Ovary (tissue), 7 donors: ENCODE measurements at regions not wholly inside any gene's neighbourhood (a gene's known extent, or its start where the extent isn't known, plus 50 kb on each side); places are given as distances from the start of the nearest gene placed in this dataset.
A peak's percentile ranks its signal among the peaks of the same experiment; 100 is the strongest.

Source experiments
- DNase-seq, 5 donors: peaks; one replicate each; pipeline ENCODE4 v3.0.0-alpha.2; 2019 to 2020
- H3K27ac ChIP-seq, 2 donors: fragments of 200-600 bp; one replicate each; pipeline versions ENCODE4 v1.5.1 to v1.8.0; 2019 to 2022
- H3K27me3 ChIP-seq: fragments of 200-600 bp; one replicate; pipeline ENCODE4 v1.8.0; 2022
- H3K36me3 ChIP-seq: fragments of 200-600 bp; sonication (generic); one replicate; pipeline ENCODE4 v1.5.1; 2019
- H3K4me1 ChIP-seq: one replicate; pipeline ENCODE4 v1.8.1; 2013; ENCODE audit warnings: mild to moderate bottlenecking, moderate library complexity; ENCODE audit not compliant: insufficient read depth
- H3K4me3 ChIP-seq: fragments of 200-600 bp; sonication (generic); one replicate; pipeline ENCODE4 v1.5.1; 2017
- H3K9me3 ChIP-seq, 2 donors: fragments of 200-600 bp in 1 of 2; sonication (generic) in 1 of 2; one replicate each; pipeline versions ENCODE4 v1.5.1 to v1.8.1; 2013 to 2019; ENCODE audit warnings: mild to moderate bottlenecking in 1 of 2, moderate library complexity in 1 of 2
- CTCF ChIP-seq, 3 donors: fragments of 450-650 bp in 2 of 3; fragments of 200-600 bp in 1 of 3; IDR thresholded peaks; one replicate each; pipeline versions ENCODE4 v1.5.1 to v1.8.0; 2016 to 2022; ENCODE audit warnings: antibody characterized with exemption in 3 of 3, mild to moderate bottlenecking in 1 of 3
- EP300 ChIP-seq: sonication (generic); formaldehyde crosslinking; IDR thresholded peaks from one replicate; pipeline ENCODE4 v1.6.1; 2017; ENCODE audit warnings: antibody characterized with exemption
- POLR2A ChIP-seq: fragments of 450-650 bp; IDR thresholded peaks from one replicate; pipeline ENCODE4 v1.6.1; 2017; ENCODE audit warnings: antibody characterized with exemption, mild to moderate bottlenecking, moderate library complexity
- WGBS, 3 donors: extraction: QIAGEN DNeasy Blood & Tissue Kit in 1 of 3; methylation state at CpG; one replicate each; pipeline versions ENCODE4 v1.1.5 to v1.1.7; 2013 to 2017; 5-methylcytosine and 5-hydroxymethylcytosine counted together
- intact Hi-C, 4 donors: fragments of 100-400 bp; cut with DNase I; formaldehyde crosslinking; loops; one replicate each; pipeline versions ENCODE4 v1.11.0 to v1.15.1; 2022 to 2023
- donor health status: DM: no; HTN: no; CAD: no; lungs with moderate emphysema.
- donor health status: DM: no; HTN: no; CAD: no.
- donor health status: Bipolar disorder and iron deficiency.
- donor health status: DM: no; HTN: no; CAD: no.
- donor health status: DM: yes; HTN: yes; CAD: no.

DNA sequence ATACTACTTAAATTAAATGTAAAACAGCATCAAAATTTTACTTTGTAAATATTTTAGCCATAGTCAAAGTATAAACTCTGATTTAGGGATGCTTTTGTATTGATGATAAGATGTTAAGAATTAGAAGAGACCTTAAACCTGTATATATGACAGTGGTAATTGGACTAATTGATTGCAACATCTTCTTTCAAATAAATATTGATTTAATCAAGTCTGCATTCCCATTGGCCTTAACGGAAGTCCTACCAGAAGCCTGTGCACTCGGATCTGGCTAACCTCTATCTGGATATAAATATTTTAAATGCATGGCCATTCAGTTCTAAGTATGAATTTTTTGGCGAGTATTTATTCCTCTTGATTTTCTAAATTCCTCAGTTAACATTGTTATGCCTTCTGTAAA, 856.1 kb downstream of the USP25 start:
- no peak overlapping the region for H3K4me3 ChIP-seq
- H3K4me1 ChIP-seq: peaks cover 8% of the 10 kb centered on the region
- 81 to 84% (median 82%) methylated on average over 3 of the region's 3 CpGs for whole genome bisulfite sequencing, 3 donors
- no peak overlapping the region for H3K27ac ChIP-seq
- TF ChIP-seq CTCF (IDR thresholded peaks at IDR 0.05) (no peak), EP300 (no peak), POLR2A (no peak)
- DNase-seq: no peak
- H3K9me3 ChIP-seq: no peaks in the 10 kb centered on the region
- H3K36me3 ChIP-seq: no peaks in the 10 kb centered on the region
- intact Hi-C loops: no loop called here
- H3K27me3 ChIP-seq: no peaks in the 10 kb centered on the region

DNA sequence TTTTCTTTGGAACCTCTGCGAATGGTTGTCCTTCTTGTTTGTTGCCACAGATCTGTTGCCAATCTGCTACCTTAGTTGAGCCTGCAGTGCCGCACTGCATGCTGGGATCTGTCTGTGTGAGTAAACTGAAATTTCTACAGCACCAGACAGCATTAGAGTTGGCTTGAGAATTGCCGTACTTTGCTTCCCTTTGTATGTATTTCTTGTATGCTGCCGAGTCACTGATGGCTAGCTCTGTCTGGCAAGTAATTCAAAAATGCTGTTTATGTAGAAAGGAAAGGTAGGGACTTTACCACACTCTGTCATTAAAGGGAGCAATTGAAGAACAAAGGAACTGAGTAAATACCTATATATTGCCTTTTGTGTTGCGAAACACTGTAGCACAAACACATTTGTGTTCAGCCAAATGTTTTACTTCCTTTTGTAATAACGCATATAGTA, 857.4 kb downstream of the USP25 start:
- TF ChIP-seq CTCF (IDR thresholded peaks at IDR 0.05) (no peak), EP300 (no peak), POLR2A (no peak)
- intact Hi-C loops: no loop called here
- H3K9me3 ChIP-seq: no peaks in the 10 kb centered on the region
- no peaks in the 10 kb centered on the region for H3K27me3 ChIP-seq
- no peaks in the 10 kb centered on the region for H3K36me3 ChIP-seq
- peak overlapping the region in 1 of 2 donors; percentile 38 for H3K27ac ChIP-seq
- H3K4me1 ChIP-seq: peaks cover 8% of the 10 kb centered on the region
- peak overlapping the region; percentile 20 for H3K4me3 ChIP-seq
- peak; percentile 28 to 50 (median 36) for DNase-seq
- 27 to 32% (median 31%) methylated on average over 6 of the region's 6 CpGs for WGBS, 3 donors

DNA sequence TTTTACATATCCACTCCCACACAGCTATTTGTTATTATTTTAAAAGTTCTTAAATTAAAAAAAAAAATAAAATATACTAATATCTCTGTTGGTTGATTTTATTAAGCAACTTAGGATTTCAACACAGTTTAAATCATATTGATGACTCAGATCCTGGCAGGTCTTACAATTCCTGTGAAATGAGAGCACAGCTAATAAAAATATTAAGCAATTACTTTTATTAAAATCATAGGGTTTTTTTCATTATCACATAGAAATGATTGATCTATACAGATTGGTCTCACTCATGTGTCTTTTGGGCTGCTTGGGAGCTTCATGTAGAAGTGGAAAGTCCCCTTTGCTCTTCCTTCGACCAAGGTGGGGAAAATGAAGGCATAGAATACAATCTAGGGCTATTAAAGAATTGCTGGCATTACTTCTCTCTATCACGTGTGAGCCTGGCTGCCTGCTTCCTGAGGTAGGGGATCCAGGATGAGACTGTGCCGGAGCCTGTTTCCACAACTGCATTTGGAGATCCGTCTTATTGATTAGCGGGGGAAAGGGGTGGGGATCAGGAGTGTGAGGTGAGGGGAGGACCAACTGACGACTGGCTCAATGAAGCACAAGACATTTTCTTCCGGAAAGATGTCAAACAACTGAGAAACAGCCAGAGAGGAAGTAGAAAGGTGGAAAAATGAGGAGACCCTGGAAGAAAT, 858.0 kb downstream of the USP25 start:
- TF ChIP-seq POLR2A (no peak), CTCF (IDR thresholded peaks at IDR 0.05) (no peak), EP300 (no peak)
- Histone ChIP-seq H3K27me3 (no peaks in the 10 kb centered on the region), H3K9me3 (no peaks in the 10 kb centered on the region), H3K27ac (peak overlapping the region; percentile 17 to 51), H3K4me3 (peak overlapping the region; percentile 41), H3K4me1 (peaks cover 9% of the 10 kb centered on the region), H3K36me3 (no peaks in the 10 kb centered on the region)
- 13 to 19% (median 15%) methylated on average over 7 of the region's 7 CpGs for WGBS, 3 donors
- intact Hi-C loops: no loop called here
- DNase-seq: peak in 4 of 5 donors; percentile 32 to 61 (median 44)

DNA sequence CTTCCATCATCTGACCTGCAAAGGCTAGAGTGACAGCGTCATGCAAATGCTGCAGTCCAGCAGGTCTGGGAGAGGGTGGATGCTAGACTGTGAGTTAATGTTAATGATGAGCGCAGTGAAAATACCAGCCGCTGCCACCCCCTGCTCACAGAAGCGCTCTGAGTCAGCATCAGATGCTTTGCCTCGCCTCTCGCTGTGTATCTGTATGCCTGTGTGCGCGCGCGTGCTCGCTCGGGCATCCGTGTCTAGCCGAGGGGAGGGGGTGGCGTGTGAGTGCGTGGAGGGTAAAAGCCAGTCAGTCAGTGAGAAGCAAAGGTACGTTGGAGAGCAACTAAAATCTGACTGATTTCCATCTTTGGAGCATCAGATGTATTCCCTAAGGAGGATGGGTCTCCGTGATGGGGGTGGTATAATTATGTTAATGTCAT, 858.7 kb downstream of the USP25 start:
- Histone ChIP-seq H3K27me3 (no peaks in the 10 kb centered on the region), H3K36me3 (no peaks in the 10 kb centered on the region), H3K27ac (peak overlapping the region; percentile 17 to 51), H3K4me1 (peaks cover 9% of the 10 kb centered on the region), H3K9me3 (no peaks in the 10 kb centered on the region), H3K4me3 (peak overlapping the region; percentile 41)
- WGBS, 3 donors: 12 to 25% (median 14%) methylated on average over 18 of the region's 18 CpGs
- TF ChIP-seq POLR2A: peak; percentile 12
- TF ChIP-seq EP300: no peak
- intact Hi-C loops: no loop called here
- DNase-seq: peak; percentile 74 to 77 (median 76)
